GM21367 (cell line): ENCODE measurements at regions not wholly inside any gene's neighbourhood (a gene's known extent, or its start where the extent isn't known, plus 50 kb on each side); places are given as distances from the start of the nearest gene placed in this dataset.
"Not testable (repeated sequence)": the region's sequence is repeated elsewhere in the genome, so short reads cannot be mapped to it uniquely, and the experiment has no call there.

Experiments
- ATAC-seq: cut with Tn5 transposase; IDR thresholded peaks from one replicate; pipeline ENCODE4 v1.9.1; 2021; ENCODE audit not compliant: unreplicated experiment

- no peak for ATAC-seq
Measured at GRCh38 chr2:113341191-113341869, 62.6 kb upstream of the PAX8 start.

- no peak for ATAC-seq
Measured at GRCh38 chr2:113337809-113338208, 59.1 kb upstream of the PAX8 start.

- ATAC-seq = not testable (repeated sequence)
Measured at GRCh38 chr2:113336040-113336439, 57.3 kb upstream of the PAX8 start.

GRCh38 chr2:113334147-113334546 is 55.4 kb upstream of the PAX8 start:
- no peak for ATAC-seq

- not testable (repeated sequence) for ATAC-seq
Measured at GRCh38 chr2:113333735-113334134, 55.0 kb upstream of the PAX8 start.

GRCh38 chr2:113330060-113330767 is 51.5 kb upstream of the PAX8 start:
- not testable (repeated sequence) for ATAC-seq

- ATAC-seq = not testable (repeated sequence)
Measured at GRCh38 chr2:113328973-113329372, 50.3 kb upstream of the PAX8 start.

GRCh38 chr2:113328572-113328971 is 49.9 kb upstream of the PAX8 start:
- not testable (repeated sequence) for ATAC-seq
